Lower leg skin (tissue), 4 donors: ENCODE measurements at regions not wholly inside any gene's neighbourhood (a gene's known extent, or its start where the extent isn't known, plus 50 kb on each side); places are given as distances from the start of the nearest gene placed in this dataset.

Source experiments
- DNase-seq, 2 donors: peaks; one replicate each; pipeline ENCODE4 v3.0.0-alpha.2; 2019; ENCODE audit warnings: low spot score in 2 of 2
- H3K4me3 ChIP-seq: fragments of 200-600 bp; sonication (generic); 2 replicates; pipeline ENCODE4 v1.5.1; 2017; ENCODE audit warnings: mild to moderate bottlenecking, low read depth; ENCODE audit not compliant: poor library complexity, severe bottlenecking
- CTCF ChIP-seq, 3 donors: fragments of 450-650 bp; IDR thresholded peaks; one replicate each; pipeline ENCODE4 v1.5.1; 2016; ENCODE audit warnings: antibody characterized with exemption in 3 of 3, mild to moderate bottlenecking in 3 of 3, moderate library complexity in 2 of 3
- POLR2A ChIP-seq, 2 donors: fragments of 450-650 bp; IDR thresholded peaks; one replicate each; pipeline ENCODE4 v1.6.1; 2016 to 2017; ENCODE audit warnings: antibody characterized with exemption in 2 of 2, mild to moderate bottlenecking in 1 of 2, moderate library complexity in 1 of 2
- WGBS, 2 donors: methylation state at CpG; one replicate each; pipeline ENCODE4 v1.1.5; 2018; 5-methylcytosine and 5-hydroxymethylcytosine counted together
- intact Hi-C: fragments of 100-400 bp; cut with DNase I; formaldehyde crosslinking; loops from one replicate; pipeline ENCODE4 v1.15.0; 2023; ENCODE audit warnings: low total_unique reads

DNA sequence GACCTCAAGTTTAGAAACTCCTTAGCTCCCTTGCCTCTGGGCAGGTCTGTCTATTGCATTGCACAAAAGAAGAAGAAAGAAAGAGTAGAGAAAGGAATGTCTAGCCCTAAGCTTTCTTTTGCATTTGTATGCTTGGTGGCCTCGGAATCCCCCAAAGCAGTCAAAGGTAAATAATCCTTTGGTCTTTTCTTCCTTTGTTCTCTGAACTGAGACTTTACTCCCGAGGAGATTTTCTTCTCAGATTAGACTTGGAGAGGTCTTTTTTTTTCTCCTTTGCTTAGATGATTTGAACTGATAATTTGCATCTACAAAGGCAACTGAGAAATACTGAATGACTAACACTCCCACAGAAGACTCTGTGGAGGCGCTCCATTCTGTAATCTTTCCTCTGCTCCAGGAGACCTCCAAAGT is 93.2 kb downstream of the AKR1D1 start:
- TF ChIP-seq POLR2A (IDR thresholded peaks at IDR 0.05): no peak
- TF ChIP-seq CTCF (IDR thresholded peaks at IDR 0.05): no peak
- H3K4me3 ChIP-seq: no peak overlapping the region
- WGBS, 2 donors: 34 to 38% methylated on average over 3 of the region's 3 CpGs
- no peak for DNase-seq
- intact Hi-C loops: no loop called here

GRCh38 chr7:138170298-138170697 is 94.0 kb downstream of the AKR1D1 start:
- DNase-seq: no peak
- WGBS, 2 donors: 37 to 41% methylated on average over 2 of the region's 2 CpGs
- no peak overlapping the region for H3K4me3 ChIP-seq
- intact Hi-C loops: no loop called here
- TF ChIP-seq POLR2A (IDR thresholded peaks at IDR 0.05) (no peak), CTCF (IDR thresholded peaks at IDR 0.05) (no peak)

GRCh38 chr7:138170959-138171703 is 94.9 kb downstream of the AKR1D1 start:
- 76 to 87% methylated on average over 7 of the region's 7 CpGs for WGBS, 2 donors
- no peak for DNase-seq
- TF ChIP-seq POLR2A (IDR thresholded peaks at IDR 0.05) (no peak), CTCF (IDR thresholded peaks at IDR 0.05) (no peak)
- no peak overlapping the region for H3K4me3 ChIP-seq
- intact Hi-C loops: no loop called here

DNA sequence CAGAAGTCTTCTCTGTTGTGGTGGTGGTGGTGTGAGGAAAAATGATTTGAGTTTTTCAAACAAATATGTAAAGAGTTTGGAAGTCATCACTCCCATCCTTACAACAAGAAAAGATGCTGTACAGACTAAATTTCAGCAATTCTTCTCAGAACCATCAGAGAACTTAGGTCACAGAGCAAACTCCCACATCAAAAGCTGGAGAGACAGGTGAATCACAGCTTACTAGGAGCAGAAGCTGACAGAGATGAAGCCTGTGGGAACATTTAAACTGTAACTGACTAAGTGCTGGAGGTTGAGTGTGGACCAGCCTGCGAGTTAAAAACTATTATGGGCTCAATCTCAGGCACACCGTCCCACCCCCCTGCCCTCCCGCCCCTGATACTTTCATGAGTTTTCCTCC is 97.3 kb downstream of the AKR1D1 start:
- 89 to 90% methylated on average over 3 of the region's 3 CpGs for WGBS, 2 donors
- intact Hi-C loops: no loop called here
- H3K4me3 ChIP-seq: no peak overlapping the region
- TF ChIP-seq CTCF (IDR thresholded peaks at IDR 0.05): no peak
- no peak for TF ChIP-seq POLR2A (IDR thresholded peaks at IDR 0.05)
- DNase-seq: no peak

DNA sequence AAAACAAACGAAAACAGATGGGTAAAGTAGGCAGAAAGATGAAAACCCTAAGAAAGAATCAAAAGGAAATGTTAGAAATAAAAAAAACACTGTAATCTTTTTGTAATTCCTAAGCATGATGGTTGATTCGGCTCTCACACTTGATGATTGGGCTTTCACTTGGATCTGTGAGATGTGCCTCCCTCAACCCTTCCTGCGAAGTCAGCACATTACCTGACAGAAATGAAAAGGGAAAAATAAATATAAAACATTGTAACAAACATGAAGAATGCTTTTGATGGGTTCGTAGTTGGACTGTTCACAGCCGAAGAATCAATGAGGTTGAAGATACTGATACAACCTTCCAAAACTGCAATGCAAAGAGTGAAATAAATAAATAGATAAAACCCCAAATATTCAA is 99.8 kb downstream of the AKR1D1 start:
- TF ChIP-seq CTCF (IDR thresholded peaks at IDR 0.05): no peak
- no peak for TF ChIP-seq POLR2A (IDR thresholded peaks at IDR 0.05)
- no peak overlapping the region for H3K4me3 ChIP-seq
- WGBS, 2 donors: 88 to 91% methylated on average over 5 of the region's 5 CpGs
- DNase-seq: no peak
- intact Hi-C loops: no loop called here

GRCh38 chr7:138184191-138184590 is 107.9 kb downstream of the AKR1D1 start:
- no peak overlapping the region for H3K4me3 ChIP-seq
- intact Hi-C loops: no loop called here
- DNase-seq: no peak
- WGBS, 2 donors: 88% methylated on average over 4 of the region's 4 CpGs
- TF ChIP-seq CTCF (IDR thresholded peaks at IDR 0.05) (no peak), POLR2A (IDR thresholded peaks at IDR 0.05) (no peak)
